ENCODE measurements at regions not wholly inside any gene's neighbourhood (a gene's known extent, or its start where the extent isn't known, plus 50 kb on each side); places are given as distances from the start of the nearest gene placed in this dataset.
"Not testable (repeated sequence)": the region's sequence is repeated elsewhere in the genome, so short reads cannot be mapped to it uniquely, and the experiment has no call there.

- DNase-seq (ENCODE audit: low read depth, low spot score) = no peak
- H3K4me3 ChIP-seq (ENCODE audit: low read depth, low read length) = no peak overlapping the region
- no peak for TF ChIP-seq CTCF (IDR thresholded peaks at IDR 0.05; ENCODE audit: low read depth, low read length)
- in situ Hi-C loops (cut with HindIII; ENCODE audit: low sequenced_read_pairs) = no loop called here
Measured at GRCh38 chr1:38153778-38154470, 107.3 kb upstream of the POU3F1 start.

- TF ChIP-seq CTCF (IDR thresholded peaks at IDR 0.05; ENCODE audit: low read depth, low read length) = no peak
- in situ Hi-C loops (cut with HindIII; ENCODE audit: low sequenced_read_pairs) = no loop called here
Measured at GRCh38 chr1:38153066-38153777, 106.6 kb upstream of the POU3F1 start.

GRCh38 chr1:38152351-38153065 is 105.9 kb upstream of the POU3F1 start:
- in situ Hi-C loops (cut with HindIII; ENCODE audit: low sequenced_read_pairs) = no loop called here
- no peak overlapping the region for H3K4me3 ChIP-seq (ENCODE audit: low read depth, low read length)
- TF ChIP-seq CTCF (IDR thresholded peaks at IDR 0.05; ENCODE audit: low read depth, low read length) = no peak
- no peak for DNase-seq (ENCODE audit: low read depth, low spot score)

More at GRCh38 chr1:38153066-38153777, 106.6 kb upstream of the POU3F1 start:
- DNase-seq (ENCODE audit: low read depth, low spot score) = no peak
- no peak overlapping the region for H3K4me3 ChIP-seq (ENCODE audit: low read depth, low read length)

GRCh38 chr1:38151399-38151798 is 104.8 kb upstream of the POU3F1 start:
- no peak for DNase-seq (ENCODE audit: low read depth, low spot score)
- in situ Hi-C loops (cut with HindIII; ENCODE audit: low sequenced_read_pairs) = no loop called here
- H3K4me3 ChIP-seq (ENCODE audit: low read depth, low read length) = no peak overlapping the region
- TF ChIP-seq CTCF (IDR thresholded peaks at IDR 0.05; ENCODE audit: low read depth, low read length) = no peak

- in situ Hi-C loops (cut with HindIII; ENCODE audit: low sequenced_read_pairs); DNase-seq (ENCODE audit: low read depth, low spot score); H3K4me3 ChIP-seq (ENCODE audit: low read depth, low read length): not testable (repeated sequence)
Measured at GRCh38 chr1:38146079-38146478, 99.5 kb upstream of the POU3F1 start.

GRCh38 chr1:38142606-38143005 is 96.0 kb upstream of the POU3F1 start:
- no peak for DNase-seq (ENCODE audit: low read depth, low spot score)
- in situ Hi-C loops (cut with HindIII; ENCODE audit: low sequenced_read_pairs) = no loop called here
- no peak overlapping the region for H3K4me3 ChIP-seq (ENCODE audit: low read depth, low read length)
- TF ChIP-seq CTCF (IDR thresholded peaks at IDR 0.05; ENCODE audit: low read depth, low read length) = no peak

GRCh38 chr1:38141483-38141882 is 94.9 kb upstream of the POU3F1 start:
- no peak overlapping the region for H3K4me3 ChIP-seq (ENCODE audit: low read depth, low read length)
- in situ Hi-C loops (cut with HindIII; ENCODE audit: low sequenced_read_pairs) = no loop called here
- TF ChIP-seq CTCF (IDR thresholded peaks at IDR 0.05; ENCODE audit: low read depth, low read length) = no peak
- no peak for DNase-seq (ENCODE audit: low read depth, low spot score)

Measured in astrocyte of the spinal cord (primary cell).